NCI-H524 treated with DMSO at 0.1 percent for 48 hours (cell line): ENCODE measurements at regions not wholly inside any gene's neighbourhood (a gene's known extent, or its start where the extent isn't known, plus 50 kb on each side); places are given as distances from the start of the nearest gene placed in this dataset.

Source experiments
- DNase-seq: peaks from one replicate; lab custom pipeline; 2025; lab: John Stamatoyannopoulos, UW

DNA sequence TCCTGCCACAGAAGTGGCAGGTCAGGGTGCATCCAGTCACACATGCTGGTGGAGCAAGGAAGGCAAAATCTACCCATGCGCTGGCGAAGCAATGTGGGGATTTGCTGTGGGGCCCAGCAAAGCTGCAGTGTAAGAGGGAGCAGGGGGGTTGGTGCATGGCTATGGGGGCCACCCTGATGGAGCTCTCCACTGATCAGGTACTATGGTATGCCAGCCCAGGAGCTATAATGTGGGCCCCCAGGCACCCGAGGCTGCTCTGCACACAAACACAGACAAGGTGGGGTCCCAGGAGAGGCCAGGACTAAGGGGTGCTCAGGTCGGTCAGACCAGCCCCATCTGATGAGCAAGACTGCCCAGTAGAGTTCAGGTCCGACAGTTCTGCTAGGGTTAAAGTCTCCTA is 213.5 kb downstream of the ZC3H11B start:
- DNase-seq = no peak

DNA sequence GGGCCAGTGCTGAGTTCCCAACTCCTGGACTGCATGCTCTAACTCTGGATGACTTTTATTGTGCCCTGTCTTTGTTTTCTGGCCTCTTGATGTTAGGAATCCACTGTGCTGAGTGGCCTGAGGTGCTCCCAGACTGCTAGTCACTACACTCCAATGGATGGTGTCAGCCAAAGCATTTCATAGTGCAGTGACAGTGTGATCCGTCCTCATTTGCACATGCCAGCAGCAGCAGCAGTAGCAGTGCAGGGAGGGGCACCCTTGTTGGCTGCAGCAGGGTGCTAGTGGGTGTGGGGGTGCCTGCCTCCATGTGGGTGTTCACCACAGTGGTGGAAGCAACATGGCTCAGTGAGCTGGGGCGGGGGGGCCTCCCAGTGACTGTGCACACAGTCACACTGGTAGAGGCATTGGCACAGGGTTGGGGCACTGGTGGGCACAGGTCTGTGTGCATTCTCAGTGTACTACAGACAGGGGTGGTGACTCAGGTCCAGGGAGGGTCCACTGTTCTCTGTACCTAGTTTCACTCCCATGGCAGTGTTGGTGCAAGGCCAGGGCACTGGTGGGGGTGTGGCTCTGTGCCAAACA is 214.0 kb downstream of the ZC3H11B start:
- DNase-seq = no peak

DNA sequence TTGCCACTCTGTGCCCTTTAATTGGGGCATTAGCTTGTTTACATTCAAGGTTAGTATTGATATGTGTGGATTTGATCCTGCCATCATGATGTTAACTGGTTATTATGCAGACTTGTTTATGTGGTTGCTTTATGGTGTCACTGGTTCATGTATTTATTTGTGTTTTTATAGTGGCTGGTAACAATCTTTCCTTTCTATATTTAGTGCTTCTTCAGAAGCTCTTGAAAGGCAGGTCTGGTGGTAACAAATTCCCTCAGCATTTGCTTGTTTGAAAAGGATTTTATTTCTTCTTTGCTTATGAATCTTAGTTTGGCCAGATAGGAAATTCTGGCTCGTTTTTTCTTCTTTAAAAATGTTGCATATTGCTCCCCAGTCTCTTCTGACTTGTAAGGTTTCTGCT is 215.4 kb downstream of the ZC3H11B start:
- DNase-seq = no peak

- DNase-seq = no peak
Measured at GRCh38 chr1:219391297-219391696, 217.6 kb downstream of the LYPLAL1 start.

- no peak for DNase-seq
Measured at GRCh38 chr1:219387211-219387610, 213.5 kb downstream of the LYPLAL1 start.

GRCh38 chr1:219385787-219386427 is 212.2 kb downstream of the LYPLAL1 start:
- no peak for DNase-seq

DNA sequence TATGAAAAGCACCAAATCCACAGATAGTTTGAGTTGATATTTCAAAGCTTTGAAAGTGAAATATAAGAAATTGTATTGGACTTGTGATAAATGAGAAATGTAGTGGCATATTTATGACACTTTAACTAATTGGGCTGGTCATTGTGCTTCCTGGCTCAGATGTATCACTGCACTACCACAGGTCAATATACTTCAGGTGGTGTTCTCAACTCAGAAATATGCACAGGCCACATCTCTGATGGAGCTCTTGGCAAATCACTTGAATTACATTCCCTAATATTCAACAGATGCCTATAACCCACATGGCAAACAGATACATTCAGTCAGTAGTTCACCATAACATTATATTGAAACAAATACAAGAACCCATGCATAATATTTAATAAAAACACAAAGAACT is 209.6 kb downstream of the LYPLAL1 start:
- no peak for DNase-seq

DNA sequence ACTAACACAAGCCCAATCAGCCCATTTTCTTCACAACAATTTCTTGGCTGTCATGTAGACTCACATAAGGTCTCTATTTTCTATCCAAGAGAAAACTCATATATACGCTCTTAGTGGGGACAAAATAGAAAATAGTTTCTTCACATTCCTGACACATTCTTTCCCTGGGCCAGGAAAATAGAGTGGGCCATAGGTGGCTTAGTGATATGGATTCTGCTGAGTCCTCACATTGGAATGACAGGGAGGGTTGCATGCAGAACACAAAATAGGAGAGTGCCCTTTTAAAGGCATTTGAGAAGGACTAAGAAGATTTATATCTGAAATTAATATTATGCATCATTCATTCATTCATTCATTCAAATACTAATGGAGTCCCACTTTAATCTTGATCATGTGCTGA is 207.7 kb downstream of the LYPLAL1 start:
- no peak for DNase-seq

GRCh38 chr1:219380463-219380862 is 206.8 kb downstream of the LYPLAL1 start:
- DNase-seq = no peak

GRCh38 chr1:219379691-219380090 is 206.0 kb downstream of the LYPLAL1 start:
- DNase-seq = no peak

GRCh38 chr1:219374636-219375035 is 201.0 kb downstream of the LYPLAL1 start:
- DNase-seq = no peak

GRCh38 chr1:219374046-219374566 is 200.4 kb downstream of the LYPLAL1 start:
- no peak for DNase-seq

DNA sequence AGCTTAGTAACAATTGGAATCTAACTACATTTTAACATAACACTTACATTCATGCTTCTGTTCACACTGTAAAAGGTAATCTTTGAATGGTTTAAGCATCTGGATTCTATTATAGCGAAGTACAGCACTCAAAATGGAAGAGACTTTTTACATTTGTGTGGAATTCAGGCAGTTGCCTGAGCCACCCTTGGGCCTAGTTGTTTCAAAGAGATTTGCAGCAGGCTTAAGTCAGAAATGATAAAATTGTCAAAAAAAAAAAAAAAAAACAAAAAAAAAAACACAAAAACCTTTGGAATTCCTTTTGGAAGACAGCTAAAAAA is 199.9 kb downstream of the LYPLAL1 start:
- DNase-seq = no peak

DNA sequence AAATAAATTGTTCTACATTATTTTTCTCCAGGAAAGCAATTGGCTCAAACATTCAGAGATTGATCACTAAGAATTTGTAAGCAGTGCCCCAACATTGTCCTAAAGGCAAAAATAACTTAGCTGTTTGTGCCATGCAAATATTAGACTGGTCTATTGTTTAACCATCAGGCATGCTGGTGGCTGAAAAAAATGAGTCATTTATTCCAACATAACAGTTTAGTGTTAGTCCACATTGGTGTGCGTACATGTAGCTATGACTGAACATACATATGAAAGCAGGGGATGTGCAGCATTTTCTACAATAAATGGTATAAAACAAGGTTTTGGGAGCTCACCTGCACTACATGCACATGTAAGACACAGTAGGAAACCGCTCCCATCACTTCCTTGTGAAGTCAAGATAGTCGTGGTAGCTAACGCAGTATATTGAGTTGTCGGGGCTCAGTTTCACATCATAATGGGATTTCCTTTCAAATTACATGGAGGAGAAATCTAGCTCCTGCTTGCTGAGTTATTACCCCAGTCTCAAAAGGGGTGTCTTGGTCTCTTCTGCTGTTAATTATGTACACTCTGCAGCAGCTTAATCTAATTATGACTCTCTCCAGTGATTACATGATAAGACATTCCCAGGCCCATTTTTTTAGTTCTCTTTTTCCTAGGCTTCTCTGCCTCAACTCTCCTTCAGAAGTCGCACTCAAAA is 199.4 kb downstream of the LYPLAL1 start:
- DNase-seq = no peak

GRCh38 chr1:219371471-219371870 is 197.8 kb downstream of the LYPLAL1 start:
- DNase-seq = no peak

DNA sequence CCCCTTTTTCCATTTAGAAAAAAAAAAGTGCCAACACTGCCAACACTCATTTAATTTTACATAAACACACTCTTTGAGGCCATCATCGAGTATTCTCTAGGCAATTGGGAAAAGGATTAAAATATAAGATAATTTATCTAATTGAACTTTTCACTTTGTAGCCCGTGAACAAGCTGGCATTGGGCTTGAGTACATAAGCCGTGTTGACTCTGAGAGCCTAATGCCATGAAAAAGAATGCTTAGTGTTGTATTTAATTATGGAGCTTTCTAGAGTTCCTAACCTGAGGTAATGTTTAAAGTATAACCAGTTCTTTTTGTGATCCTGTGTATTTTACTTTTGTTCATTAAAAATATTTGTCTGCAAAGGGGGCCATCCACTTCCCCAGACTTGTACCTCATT is 193.8 kb downstream of the LYPLAL1 start:
- no peak for DNase-seq

DNA sequence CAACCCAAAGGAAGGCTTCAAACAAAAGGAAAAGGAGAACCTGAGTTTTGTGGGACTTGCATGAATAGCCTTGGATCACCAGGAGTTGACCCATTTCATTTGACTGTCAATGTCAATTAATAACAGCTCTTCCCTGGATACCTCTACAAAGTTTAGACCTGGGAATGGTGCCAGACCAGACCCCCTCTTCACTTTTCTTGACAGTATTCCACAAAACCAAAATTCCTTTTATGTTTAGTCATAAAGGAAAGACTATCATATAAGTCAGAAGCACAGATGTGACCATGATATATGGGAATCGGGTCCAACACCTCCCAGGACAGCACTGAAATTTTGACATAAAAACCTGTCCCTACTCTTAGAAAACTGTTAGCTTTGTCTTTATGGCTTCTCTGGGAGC is 191.8 kb downstream of the LYPLAL1 start:
- no peak for DNase-seq

- no peak for DNase-seq
Measured at GRCh38 chr1:219362702-219363101, 189.0 kb downstream of the LYPLAL1 start.

DNA sequence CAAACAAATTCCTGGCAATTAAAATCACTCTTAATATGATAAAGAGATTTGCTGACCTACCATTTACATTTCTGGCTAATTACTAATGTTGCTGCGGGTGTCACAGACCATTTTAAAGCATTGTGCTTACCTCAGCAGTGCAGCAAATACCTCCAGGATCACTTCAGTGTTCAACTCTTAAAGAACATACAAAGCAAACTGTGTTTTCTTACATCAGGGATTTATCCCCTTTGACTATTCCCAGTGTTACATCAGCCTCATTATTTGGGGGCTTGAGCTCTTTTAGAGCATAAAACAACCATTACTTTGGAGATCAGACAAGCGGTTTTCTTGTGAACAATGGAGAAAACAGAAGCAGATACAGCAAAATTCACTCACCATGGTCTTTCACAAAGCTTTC is 185.4 kb downstream of the LYPLAL1 start:
- DNase-seq = no peak

- no peak for DNase-seq
Measured at GRCh38 chr1:219358080-219358479, 184.4 kb downstream of the LYPLAL1 start.

DNA sequence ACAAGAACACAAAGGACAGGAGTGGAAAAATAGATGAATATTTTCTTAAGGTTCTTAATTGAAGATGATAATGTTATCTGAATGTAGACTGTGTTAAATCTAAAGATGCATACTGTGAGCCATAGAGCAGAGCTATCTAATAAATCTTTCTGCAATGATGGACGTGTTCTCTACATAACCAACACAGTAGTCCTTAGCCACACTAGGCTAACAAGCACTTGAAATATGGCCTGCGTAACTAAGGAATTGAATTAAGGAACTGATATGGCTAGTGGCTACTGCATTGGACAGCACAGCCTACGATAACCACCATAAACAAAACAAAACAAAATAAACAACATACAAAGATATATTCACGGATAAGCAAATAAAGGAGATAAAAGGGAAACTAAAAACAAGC is 181.3 kb downstream of the LYPLAL1 start:
- DNase-seq = no peak

DNA sequence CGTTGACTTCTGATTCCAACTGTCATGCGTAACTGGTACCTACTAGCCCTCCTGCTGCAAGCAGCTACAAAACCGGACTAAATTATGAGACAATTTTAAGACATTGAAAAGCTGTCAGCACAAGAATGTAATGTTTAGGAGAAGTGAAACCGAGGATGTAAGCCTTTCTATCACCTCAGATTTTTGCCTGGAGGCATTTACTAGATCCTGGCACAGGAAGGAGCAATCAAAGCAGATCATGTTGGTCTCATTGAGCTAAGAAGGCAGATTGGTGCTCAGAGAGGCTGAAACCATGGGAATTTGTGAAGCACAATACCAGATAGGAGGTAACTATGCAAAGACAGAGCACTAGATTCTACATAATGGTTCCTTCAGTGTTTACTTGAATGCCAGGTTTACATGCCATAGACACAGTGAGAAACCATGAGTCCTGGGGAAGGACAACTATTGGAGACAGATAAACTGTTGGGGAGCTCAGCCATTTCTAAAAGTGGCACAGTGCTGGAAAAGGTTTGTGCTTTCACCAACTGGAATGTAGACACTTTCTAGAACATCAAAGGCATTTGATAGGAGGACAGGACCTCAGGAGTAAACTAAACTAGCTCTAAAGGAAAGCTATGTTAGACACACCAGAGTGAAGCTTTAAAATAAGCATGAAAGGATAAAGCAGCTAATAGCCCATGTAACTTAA is 179.4 kb downstream of the LYPLAL1 start:
- no peak for DNase-seq
